Fibroblast of pulmonary artery (primary cell): ENCODE measurements at regions not wholly inside any gene's neighbourhood (a gene's known extent, or its start where the extent isn't known, plus 50 kb on each side); places are given as distances from the start of the nearest gene placed in this dataset.

Experiments
- DNase-seq: peaks from one replicate; pipeline ENCODE4 v3.0.0-alpha.2; 2010; ENCODE audit warnings: low read depth
- H3K4me3 ChIP-seq: replicated peaks from 2 replicates; pipeline ENCODE4 v1.5.1; 2011; ENCODE audit warnings: low read depth, mild to moderate bottlenecking, control low read depth, low read length, moderate library complexity
- CTCF ChIP-seq: IDR thresholded peaks from 2 replicates; pipeline ENCODE4 v1.5.1; 2011; ENCODE audit warnings: mild to moderate bottlenecking, control low read depth, low read length, inconsistent platforms; ENCODE audit errors: missing control alignments

GRCh38 chr7:23969443-23969842 lies 259.4 kb downstream of the STK31 start:
- no peak for TF ChIP-seq CTCF
- no peak for DNase-seq
- no peak overlapping the region for H3K4me3 ChIP-seq

GRCh38 chr7:23970193-23970592 lies 260.2 kb downstream of the STK31 start:
- DNase-seq, result no peak
- no peak overlapping the region for H3K4me3 ChIP-seq
- TF ChIP-seq CTCF, result no peak

GRCh38 chr7:23971031-23971430 lies 261.0 kb downstream of the STK31 start:
- no peak overlapping the region for H3K4me3 ChIP-seq
- TF ChIP-seq CTCF, result no peak
- no peak for DNase-seq

- no peak for DNase-seq
- no peak for TF ChIP-seq CTCF
- no peak overlapping the region for H3K4me3 ChIP-seq
Observed at GRCh38 chr7:23972057-23972456, 262.0 kb downstream of the STK31 start.

GRCh38 chr7:23973264-23973663 lies 263.2 kb downstream of the STK31 start:
- no peak overlapping the region for H3K4me3 ChIP-seq
- no peak for DNase-seq
- no peak for TF ChIP-seq CTCF

- no peak overlapping the region for H3K4me3 ChIP-seq
- no peak for TF ChIP-seq CTCF
Observed at GRCh38 chr7:23980081-23980480, 270.1 kb downstream of the STK31 start.

GRCh38 chr7:23981314-23981713 lies 271.3 kb downstream of the STK31 start:
- H3K4me3 ChIP-seq, result no peak overlapping the region
- TF ChIP-seq CTCF, result no peak
- no peak for DNase-seq

More at GRCh38 chr7:23980081-23980480, 270.1 kb downstream of the STK31 start:
- no peak for DNase-seq
